GM13976 (cell line): ENCODE measurements at regions not wholly inside any gene's neighbourhood (a gene's known extent, or its start where the extent isn't known, plus 50 kb on each side); places are given as distances from the start of the nearest gene placed in this dataset.

ENCODE experiments used
- DNase-seq: peaks from one replicate; pipeline ENCODE4 v3.0.0; 2012; ENCODE audit warnings: low spot score
- in situ Hi-C: fragments of 300-500 bp; cut with MboI; formaldehyde crosslinking; loops from one replicate; pipeline ENCODE4 v1.12.0; 2022; ENCODE audit warnings: low sequenced_read_pairs, mixed read lengths, inconsistent platforms; ENCODE audit not compliant: unreplicated experiment
- TF ChIP-seq, protein P1 (sequence below): IDR thresholded peaks from 2 replicates; pipeline ENCODE4 v1.5.1; 2012; ENCODE audit warnings: borderline replicate concordance, mild to moderate bottlenecking; ENCODE audit not compliant: insufficient read depth; ENCODE audit errors: extremely low read depth, missing control alignments, control extremely low read depth

DNA sequence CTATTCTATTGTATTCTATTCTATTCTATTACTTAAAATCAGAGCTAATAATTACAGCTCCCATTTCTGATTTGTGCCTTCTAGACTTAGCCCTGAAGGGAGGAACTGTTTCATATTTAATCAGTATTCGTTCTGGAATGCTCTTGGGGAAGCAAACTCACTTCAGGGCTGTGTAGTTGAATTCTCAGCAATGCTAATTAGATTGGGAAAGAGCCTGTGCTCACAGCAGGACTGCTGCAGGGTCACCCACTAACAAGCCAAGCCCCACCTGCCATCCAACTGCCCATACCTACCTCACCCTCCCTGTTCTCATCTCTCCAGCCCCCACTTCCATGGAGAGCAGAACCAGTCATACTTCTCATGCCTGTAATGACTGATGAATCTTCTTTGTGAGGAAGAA is 464.2 kb downstream of the PTPRU start:
- in situ Hi-C loops = no loop called here
- DNase-seq = no peak
- TF ChIP-seq, protein P1, sequence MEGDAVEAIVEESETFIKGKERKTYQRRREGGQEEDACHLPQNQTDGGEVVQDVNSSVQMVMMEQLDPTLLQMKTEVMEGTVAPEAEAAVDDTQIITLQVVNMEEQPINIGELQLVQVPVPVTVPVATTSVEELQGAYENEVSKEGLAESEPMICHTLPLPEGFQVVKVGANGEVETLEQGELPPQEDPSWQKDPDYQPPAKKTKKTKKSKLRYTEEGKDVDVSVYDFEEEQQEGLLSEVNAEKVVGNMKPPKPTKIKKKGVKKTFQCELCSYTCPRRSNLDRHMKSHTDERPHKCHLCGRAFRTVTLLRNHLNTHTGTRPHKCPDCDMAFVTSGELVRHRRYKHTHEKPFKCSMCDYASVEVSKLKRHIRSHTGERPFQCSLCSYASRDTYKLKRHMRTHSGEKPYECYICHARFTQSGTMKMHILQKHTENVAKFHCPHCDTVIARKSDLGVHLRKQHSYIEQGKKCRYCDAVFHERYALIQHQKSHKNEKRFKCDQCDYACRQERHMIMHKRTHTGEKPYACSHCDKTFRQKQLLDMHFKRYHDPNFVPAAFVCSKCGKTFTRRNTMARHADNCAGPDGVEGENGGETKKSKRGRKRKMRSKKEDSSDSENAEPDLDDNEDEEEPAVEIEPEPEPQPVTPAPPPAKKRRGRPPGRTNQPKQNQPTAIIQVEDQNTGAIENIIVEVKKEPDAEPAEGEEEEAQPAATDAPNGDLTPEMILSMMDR = no peak

- in situ Hi-C loops = no loop called here
- no peak for DNase-seq
- TF ChIP-seq, protein P1 = no peak
Observed at GRCh38 chr1:29698626-29699025, 462.3 kb downstream of the PTPRU start.

- no peak for DNase-seq
- TF ChIP-seq, protein P1 = no peak
- in situ Hi-C loops = no loop called here
Observed at GRCh38 chr1:29698033-29698432, 461.7 kb downstream of the PTPRU start.

GRCh38 chr1:29697391-29697780 is 461.1 kb downstream of the PTPRU start:
- TF ChIP-seq, protein P1 = no peak
- no peak for DNase-seq
- in situ Hi-C loops = no loop called here

DNA sequence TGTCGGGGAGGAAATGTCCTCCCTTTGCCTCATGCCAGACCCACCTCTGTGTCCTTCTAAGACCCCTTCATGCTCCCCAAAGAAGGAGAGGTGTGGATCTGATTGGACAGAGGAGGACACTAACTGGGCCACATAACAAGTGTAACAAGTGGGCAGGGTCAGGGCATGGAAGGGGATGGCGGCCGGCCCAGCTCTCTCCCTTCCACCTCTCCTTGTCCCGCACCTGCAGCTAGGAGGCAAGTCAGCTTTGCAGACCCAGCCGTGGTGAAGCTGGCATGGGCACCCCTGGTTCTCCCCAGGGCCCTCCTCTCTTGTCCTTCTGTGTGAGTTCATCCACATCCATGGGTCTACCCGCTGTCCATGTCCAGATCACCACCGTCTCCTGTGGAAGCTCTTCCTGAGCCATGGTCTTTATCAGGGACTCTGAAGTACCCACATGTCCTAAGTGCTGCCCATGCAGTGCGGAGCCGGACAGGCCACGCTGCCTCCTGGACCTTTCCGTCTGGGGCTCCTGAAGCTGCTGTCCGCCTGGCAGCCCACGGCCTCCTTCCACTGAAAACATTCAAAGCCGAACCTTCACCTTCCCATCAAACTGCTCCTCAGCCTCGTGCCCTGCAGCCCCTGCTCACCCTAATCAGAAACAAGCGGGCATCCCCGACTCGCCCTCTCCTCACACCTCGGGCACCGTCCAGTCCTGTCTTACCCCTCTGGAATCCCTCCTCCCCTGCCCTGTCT is 460.5 kb downstream of the PTPRU start:
- DNase-seq = no peak
- in situ Hi-C loops = no loop called here
- TF ChIP-seq, protein P1 = no peak

GRCh38 chr1:29695803-29696202 is 459.5 kb downstream of the PTPRU start:
- in situ Hi-C loops = no loop called here
- TF ChIP-seq, protein P1 = no peak
- no peak for DNase-seq
